ENCODE measurements at regions not wholly inside any gene's neighbourhood (a gene's known extent, or its start where the extent isn't known, plus 50 kb on each side); places are given as distances from the start of the nearest gene placed in this dataset.
"Not testable (repeated sequence)": the region's sequence is repeated elsewhere in the genome, so short reads cannot be mapped to it uniquely, and the experiment has no call there.

- DNase-seq (ENCODE audit: low read depth in 2 of 2) = no peak
Observed at GRCh38 chr6:104506429-104506828, 353.3 kb downstream of the HACE1 start.

DNA sequence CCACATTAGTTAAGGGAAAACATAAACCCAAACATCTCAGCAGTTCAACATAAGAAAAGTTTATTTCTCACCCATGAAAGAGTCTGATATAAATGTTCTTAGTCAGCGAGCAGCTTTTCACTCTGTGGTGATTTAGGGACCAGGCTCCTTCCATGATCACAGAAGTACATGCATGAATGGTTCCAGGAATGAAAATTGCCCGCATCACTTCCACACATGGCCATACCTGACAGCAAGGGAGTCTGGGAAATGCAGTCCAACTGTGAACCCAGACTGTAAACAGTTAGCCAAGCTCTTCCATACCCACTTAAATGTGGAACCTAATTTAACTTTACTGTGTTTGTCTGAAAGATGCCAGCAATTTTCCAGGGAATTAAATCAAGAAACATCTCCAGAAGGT, 353.9 kb downstream of the HACE1 start:
- DNase-seq (ENCODE audit: low read depth in 2 of 2) = no peak

DNA sequence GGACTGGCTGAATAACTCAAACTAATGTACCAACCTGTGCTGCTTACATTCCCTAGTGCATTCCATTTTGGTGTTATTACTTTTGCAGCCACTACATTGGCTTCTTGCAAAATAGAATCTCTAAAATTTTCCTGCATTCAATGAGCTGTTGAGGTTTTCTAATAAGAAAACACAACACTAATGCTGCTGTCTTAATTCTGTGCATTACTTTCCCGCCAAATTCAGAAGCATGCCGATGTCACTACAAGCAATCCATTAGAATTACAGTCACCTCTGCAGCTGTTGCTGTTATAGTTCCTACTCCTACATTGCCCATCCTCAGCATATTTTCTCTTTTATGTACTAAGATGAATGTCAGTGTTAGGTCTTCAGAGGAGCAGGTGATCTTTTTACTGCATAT, 359.5 kb downstream of the HACE1 start:
- DNase-seq (ENCODE audit: low read depth in 2 of 2) = no peak

DNA sequence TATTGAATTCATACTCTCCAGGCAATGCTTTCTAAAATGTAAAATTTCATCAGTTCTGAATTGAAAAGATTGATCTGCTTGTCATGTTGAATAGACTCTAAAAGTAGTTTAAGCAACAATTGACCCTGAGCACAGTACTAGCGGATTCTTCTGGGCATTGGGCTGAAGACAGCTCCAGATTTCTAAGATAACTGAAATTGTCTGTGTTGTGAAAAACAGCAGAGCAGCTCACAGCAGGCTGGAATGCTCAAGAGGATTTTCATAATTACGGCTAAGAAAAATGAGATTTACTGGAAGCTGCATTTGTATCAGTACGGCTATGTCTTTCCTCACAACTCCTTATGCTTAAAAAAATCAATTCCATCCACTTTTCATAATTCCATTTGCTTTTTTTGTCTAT, 373.7 kb downstream of the HACE1 start:
- no peak for DNase-seq (ENCODE audit: low read depth in 2 of 2)

DNA sequence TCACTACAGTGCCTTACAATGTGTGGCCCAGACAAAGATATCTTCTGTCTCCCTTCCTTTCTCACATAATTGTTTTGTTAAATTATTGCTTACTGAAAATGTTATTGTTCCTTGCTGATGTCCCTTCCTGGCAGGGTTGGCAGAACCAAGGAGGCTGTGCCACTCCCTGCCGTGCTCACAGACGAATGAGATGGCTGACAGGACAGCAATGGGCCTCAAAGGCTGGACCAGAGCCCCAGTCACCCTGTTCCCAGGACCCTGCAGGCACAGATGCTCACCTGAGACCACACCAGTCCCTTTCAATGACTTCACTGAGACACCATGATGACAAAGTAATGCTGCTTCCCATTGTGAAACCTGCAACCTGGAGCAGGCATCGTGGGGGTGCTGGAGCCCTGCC, 375.1 kb downstream of the HACE1 start:
- no peak for DNase-seq (ENCODE audit: low read depth in 2 of 2)

DNA sequence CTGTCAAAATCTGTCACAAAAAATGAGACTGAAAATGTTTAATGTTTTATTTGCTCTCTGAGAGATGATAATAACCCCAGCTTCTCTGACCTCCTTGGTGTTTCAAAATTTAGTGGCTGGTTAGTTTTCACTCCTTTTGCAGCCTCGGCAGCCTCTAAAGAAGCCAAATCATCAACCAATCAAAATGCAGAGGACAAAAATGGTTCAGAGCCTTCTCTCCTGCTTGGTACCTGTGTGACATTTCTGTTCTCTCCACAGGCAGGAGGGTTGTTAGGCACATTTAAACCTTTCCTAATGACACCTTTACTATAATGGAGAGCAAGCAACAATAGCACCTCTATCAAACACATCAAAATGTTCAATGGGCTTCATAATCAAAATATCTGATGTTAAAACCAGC, 375.5 kb downstream of the HACE1 start:
- no peak for DNase-seq (ENCODE audit: low read depth in 2 of 2)

DNA sequence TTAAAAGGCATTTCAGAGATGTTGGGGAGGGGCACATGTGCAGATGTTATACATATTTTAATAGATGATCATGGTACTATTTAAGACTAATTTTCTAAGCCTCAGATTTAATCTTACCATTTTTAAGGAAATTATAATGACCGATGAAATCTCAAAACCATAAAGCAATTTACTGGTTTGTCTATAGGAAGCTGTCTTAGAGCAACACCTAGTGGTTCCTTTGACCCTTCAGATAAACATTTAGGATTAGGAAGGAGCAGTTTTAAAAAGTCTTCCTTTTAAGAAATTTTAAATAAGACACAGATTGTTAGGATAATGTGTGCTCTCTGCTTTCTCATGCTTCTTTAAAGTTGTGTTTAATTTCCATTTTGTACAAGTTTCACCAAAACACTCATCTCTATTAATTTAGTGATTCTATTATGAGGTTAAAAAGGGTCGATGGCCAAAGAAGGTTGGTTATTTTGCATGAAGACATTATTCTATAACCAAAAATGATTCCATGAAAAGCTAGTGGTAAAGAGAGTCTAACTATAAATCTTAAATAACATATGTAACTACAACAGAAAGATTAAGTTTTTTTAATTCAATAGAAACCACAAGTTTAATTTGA, 376.4 kb downstream of the HACE1 start:
- no peak for DNase-seq (ENCODE audit: low read depth in 2 of 2)

DNA sequence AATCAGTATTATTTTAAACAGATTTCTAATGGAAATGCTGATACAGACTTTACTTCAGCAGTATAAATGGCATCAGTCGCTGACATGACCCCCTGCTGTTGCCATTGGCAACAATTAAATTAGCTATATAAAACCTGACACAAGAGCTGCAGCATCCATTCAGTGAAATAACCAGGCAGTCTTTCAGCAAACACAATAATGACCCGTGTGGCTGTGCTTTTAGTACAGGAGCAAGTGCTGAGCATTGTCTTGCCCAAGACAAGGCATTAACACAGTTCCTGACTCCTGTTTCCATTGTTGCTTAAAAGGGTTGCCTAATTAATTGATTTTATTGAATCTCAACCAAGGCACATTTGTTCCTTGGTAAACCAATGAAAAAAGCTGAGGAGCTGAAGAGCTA, 382.1 kb downstream of the HACE1 start:
- no peak for DNase-seq (ENCODE audit: low read depth in 2 of 2)

DNA sequence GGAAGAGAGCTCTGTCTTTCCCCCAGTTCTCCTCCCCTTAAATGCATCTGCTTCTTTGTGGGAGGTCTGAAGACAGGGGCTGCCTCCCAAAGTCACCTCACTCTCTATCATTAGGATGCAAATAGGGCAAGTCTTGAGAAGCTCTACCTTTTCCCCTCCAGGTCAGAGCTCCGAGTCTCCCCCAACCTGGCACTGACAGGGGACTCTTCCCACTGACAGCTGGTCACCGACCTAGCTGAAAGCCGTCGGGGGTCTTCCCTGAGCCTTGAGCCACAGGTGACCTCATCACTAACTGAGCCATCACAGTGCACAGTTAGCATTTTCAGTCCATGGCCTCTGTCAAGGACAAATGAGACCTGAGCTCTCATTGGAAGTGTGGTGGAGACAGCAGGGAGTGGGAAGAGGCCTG, 386.7 kb downstream of the HACE1 start:
- DNase-seq (ENCODE audit: low read depth in 2 of 2) = no peak

- DNase-seq (ENCODE audit: low read depth in 2 of 2) = no peak
Observed at GRCh38 chr6:104472021-104472901, 387.5 kb downstream of the HACE1 start.

DNA sequence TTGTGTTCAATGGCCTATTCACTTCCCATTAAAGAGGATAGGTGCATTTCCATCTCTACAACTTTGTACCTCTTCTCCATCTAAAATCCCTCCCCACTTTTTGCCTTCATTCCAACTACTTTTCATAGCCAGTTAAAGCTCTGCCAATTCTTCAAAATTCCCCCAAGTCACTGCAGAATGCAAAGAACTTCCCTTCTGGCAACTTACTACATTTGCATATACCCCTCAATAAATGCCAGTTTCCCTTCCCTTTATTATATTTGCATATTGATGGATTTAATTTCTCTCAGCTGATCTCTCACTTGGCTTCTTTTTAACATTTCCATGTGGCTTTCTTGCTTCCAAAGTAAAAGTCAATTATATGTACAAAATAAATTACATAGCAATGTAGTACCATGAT, 393.4 kb downstream of the HACE1 start:
- no peak for DNase-seq (ENCODE audit: low read depth in 2 of 2)

DNA sequence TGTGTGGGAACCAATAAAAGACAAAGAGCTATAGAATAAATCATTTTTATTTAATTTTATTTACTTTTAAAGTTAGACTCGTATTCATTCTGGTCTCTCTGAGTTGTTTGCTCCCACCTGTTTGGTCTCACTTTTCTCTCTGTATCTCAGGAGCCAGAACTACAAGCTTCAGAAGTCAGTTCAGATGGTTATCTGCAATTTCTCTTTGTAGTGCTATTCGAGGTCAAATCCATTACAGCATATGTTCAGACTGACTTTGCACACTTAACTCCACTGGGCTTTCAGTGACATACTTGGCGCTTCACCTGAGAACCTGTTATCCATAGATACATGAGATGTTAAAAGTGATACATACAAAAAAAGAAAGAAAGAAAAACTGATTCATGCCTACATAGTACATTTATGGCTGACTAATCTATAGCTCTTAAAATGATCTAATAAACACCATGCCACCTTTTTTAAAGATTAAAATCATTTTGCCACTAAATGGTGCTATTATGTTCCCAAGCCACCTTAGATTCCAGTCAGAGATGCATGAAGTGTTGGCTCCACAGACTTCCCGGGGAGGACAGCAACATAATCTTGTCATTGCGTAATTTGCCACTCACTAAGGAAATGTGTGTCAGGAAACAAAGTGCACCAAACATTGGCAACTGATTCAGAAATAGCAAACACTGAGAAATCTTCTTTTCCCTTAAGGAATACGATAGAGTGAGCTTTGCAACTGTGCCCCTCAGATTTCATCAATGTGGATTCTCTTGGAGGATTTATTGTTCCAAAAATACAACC, 396.7 kb downstream of the HACE1 start:
- DNase-seq (ENCODE audit: low read depth in 2 of 2) = no peak

DNA sequence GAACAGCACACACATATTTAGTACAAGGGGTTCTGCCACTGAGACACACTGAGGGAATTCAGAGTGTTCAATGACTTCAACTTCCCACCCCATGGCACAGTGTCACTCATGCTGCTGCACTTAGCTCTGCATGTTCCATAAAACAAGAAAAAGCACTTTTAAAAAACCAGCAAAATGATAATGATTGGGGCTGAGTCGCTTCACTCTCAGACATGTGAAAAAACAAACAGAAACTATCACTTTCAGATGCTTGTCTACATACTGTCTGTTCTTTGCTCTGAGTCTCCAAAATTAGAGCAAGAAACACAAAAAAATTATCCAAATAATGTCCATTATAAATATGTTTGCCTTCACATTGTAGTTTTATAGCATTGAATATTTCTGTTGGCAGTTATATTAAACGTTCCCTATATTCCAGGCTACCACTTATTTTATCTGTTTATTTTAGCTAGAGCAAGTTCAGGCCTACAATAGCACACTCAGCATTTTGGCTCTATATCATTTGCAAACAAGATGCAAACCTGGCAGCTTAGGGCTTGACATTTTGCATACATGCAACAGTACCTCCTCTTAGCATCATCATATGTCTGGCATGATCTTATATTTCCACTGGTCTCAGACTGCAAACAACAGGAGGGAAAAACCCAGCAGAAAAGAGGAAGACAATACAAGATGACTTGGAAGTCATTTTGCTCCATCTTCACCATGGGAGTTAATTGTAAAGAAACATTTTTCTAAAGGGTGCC, 398.8 kb downstream of the HACE1 start:
- DNase-seq (ENCODE audit: low read depth in 2 of 2) = no peak

DNA sequence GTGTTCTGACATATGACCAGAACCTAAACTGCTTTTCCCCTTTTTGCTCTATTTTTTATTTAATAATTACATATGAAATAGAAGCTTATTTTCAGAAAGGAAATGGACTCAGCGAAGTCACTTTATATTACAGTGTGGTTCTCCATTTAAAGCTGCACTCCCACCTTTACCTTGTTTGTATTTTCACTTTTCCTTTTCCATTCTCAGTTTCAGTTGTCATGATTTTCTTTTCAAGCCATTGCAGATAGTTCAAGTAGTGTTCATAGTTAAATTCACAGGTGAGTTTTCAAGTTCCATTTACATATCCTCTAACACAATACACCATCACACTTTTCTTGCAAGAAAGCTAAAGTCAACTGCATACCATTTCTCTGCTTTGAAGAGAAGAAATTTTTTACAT, 400.2 kb downstream of the HACE1 start:
- no peak for DNase-seq (ENCODE audit: low read depth in 2 of 2)

DNA sequence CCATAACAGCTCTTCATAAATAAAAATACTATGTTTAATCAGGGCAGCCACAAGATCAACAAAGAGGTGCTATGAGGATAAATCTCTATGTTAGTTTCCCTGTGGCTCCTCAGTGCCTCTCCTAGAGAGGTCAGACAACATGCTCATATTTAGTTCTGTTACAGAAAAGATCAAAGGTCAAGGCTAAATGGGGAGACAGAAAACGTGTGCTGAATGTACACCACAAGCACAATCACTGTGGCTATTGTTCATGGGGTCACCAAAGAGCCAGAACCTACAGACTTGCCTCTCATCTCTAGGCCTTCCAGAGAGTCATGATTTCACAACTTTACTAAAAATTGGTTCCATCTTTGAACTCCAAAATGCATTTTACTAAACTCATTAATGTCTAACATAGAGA, 409.8 kb downstream of the HACE1 start:
- no peak for DNase-seq (ENCODE audit: low read depth in 2 of 2)

DNA sequence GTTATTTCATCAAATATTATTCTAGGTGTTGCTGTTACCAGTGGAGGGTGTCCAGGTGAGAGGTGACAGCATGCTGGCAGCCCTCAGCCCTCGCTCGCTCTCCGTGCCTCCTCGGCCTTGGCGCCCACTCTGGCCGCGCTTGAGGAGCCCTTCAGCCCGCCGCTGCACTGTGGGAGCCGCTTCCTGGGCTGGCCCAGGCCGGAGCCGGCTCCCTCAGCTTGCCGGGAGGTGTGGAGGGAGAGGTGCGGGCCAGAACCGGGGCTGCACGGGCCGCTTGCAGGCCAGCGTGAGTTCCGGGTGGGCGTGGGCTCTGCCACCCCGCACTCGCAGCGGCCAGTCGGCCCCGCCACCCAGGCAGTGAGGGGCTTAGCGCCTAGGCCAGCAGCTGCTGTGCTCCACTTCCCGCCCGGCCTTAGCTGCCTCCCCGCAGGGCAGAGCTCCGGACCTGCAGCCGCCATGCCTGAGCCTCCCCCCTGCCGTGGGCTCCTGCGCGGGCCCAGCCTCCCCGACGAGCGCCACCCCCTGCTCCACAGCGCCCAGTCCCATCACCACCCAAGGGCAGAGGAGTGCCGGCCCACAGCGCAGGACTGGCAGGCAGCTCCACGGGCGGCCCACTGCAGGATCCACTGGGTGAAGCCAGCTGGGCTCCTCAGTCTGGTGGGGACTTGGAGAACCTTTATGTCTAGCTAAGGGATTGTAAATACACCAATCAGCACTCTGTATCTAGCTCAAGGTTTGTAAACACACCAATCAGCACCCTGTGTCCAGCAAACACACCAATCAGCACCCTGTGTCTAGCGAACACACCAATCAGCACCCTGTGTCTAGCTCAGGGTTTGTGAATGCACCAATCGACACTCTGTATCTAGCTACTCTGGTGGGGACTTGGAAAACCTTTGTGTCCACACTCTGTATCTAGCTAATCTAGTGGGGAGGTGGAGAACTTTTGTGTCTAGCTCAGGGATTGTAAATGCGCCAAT, 413.3 kb downstream of the HACE1 start:
- DNase-seq (ENCODE audit: low read depth in 2 of 2) = not testable (repeated sequence)

DNA sequence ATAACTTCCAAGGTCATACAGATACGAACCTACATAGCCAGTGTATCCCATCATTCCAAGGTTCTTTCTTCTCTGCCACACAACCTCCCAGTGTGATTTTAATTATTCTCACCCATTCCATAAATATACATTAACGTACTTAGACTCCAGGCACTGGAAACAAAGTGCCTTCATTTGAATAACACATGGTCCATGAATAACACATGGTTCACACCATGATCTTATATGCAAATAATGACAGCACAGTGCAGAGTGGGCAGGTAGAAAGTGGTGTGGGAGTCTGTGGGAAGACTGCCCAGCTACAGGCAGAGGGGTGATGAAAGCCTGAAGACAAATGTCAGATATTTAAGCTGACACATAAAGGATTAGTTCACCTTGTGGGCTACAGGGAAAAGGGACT, 425.2 kb downstream of the HACE1 start:
- DNase-seq (ENCODE audit: low read depth in 2 of 2) = no peak

DNA sequence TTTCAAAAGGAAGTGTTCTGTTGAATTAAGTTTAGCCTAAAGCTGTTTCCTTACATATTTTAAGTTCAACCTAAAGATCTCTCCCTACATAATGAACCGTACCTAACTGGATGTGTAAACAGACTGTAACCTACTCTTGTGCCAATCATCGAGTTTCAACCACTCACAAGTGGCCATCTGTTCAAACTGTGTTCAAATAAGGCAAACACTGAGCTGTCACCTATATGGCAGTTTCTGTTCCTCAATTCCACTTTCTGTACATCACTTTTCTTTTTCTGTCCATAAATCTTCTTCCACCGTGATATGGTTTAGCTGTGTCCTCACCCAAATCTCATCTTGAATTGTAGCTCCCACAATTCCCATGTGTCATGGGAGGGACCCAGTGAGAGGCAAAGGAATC, 428.6 kb downstream of the HACE1 start:
- no peak for DNase-seq (ENCODE audit: low read depth in 2 of 2)

DNA sequence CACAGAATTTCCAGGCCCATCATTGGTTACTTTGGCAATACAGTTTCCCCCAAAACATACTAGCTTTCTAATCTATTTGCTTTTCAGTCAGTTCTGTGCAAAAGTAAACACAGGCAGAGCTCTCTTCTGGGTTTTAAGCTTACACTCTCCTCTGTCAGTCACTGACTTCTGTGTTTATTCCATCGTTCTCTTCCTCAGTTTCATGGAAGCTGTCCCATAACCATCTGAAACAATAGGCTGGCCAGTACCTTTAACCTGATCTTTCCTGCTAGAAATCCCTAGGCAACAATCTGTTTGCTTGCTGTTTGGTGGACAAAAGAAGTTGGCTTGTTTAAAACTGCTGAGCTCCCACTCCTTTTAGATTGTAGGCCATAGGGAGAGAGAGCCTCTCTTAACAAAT, 431.5 kb downstream of the HACE1 start:
- no peak for DNase-seq (ENCODE audit: low read depth in 2 of 2)

- DNase-seq (ENCODE audit: low read depth in 2 of 2) = no peak
Observed at GRCh38 chr6:104423691-104424090, 436.0 kb downstream of the HACE1 start.

DNA sequence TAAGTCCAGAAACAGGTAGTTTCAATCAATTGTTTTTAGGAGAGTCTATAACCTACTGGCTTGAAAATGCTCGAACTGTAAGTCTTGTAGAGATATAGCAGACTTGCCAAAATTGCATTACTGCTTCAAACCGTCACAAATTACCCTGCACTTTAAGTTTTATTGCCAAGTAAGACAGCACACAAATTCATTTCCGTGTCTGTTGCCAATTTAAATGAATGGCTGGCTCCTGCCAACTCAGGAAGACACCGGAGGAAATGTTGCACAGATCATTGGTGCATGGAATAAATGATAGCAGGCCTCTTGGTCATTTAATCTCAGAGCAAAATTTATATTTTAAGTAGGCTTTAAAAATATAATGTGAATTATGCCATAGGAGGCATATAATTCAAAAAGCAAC, 438.1 kb downstream of the HACE1 start:
- DNase-seq (ENCODE audit: low read depth in 2 of 2) = no peak
